GM23338 (cell line): ENCODE measurements at regions not wholly inside any gene's neighbourhood (a gene's known extent, or its start where the extent isn't known, plus 50 kb on each side); places are given as distances from the start of the nearest gene placed in this dataset.

Experiments used
- CREB1 ChIP-seq: fragments of 250-450 bp; sonication (Bioruptor Pico); IDR thresholded peaks from 2 replicates; pipeline ENCODE4 v1.5.0; 2020; ENCODE audit warnings: low read depth, mild to moderate bottlenecking, moderate library complexity
- CTCF ChIP-seq, 2 experiments: fragments of 200-600 bp in 1 of 2; sonication (generic) in 1 of 2; conservative IDR thresholded peaks; 2 replicates each; pipeline versions ENCODE4 v1.5.1 to v1.6.1; 2016 to 2017; ENCODE audit warnings: antibody characterized with exemption in 2 of 2, low read depth in 2 of 2, mild to moderate bottlenecking in 2 of 2, moderate library complexity in 1 of 2
- ETS1 ChIP-seq: IDR thresholded peaks from 2 replicates; pipeline ENCODE4 v1.6.1; 2016; ENCODE audit warnings: antibody characterized with exemption
- EZH2 ChIP-seq: fragments of 200-600 bp; sonication (generic); IDR thresholded peaks from one replicate; pipeline ENCODE4 v1.8.0; 2017; ENCODE audit warnings: antibody characterized with exemption, mild to moderate bottlenecking, low read depth; ENCODE audit not compliant: unreplicated experiment
- EZH2phosphoT487 ChIP-seq: fragments of 200-600 bp; sonication (generic); IDR thresholded peaks from one replicate; pipeline ENCODE4 v1.8.1; 2018; ENCODE audit warnings: antibody characterized with exemption; ENCODE audit not compliant: unreplicated experiment
- JUNB ChIP-seq: IDR thresholded peaks from one replicate; pipeline ENCODE4 v1.6.1; 2016; ENCODE audit warnings: antibody characterized with exemption; ENCODE audit not compliant: unreplicated experiment
- NANOG ChIP-seq: IDR thresholded peaks from 2 replicates; pipeline ENCODE4 v1.6.1; 2016; ENCODE audit warnings: antibody characterized with exemption, borderline replicate concordance
- POLR2AphosphoS5 ChIP-seq: IDR thresholded peaks from 2 replicates; pipeline ENCODE4 v1.6.1; 2016; ENCODE audit warnings: antibody characterized with exemption, low read depth
- REST ChIP-seq: IDR thresholded peaks from one replicate; pipeline ENCODE4 v1.6.1; 2018; ENCODE audit warnings: antibody characterized with exemption; ENCODE audit not compliant: unreplicated experiment
- ZNF114 ChIP-seq: fragments of 250-450 bp; sonication (Bioruptor Pico); IDR thresholded peaks from 2 replicates; pipeline ENCODE4 v1.5.0; 2020; ENCODE audit warnings: mild to moderate bottlenecking, moderate library complexity
- ZNF331 ChIP-seq: fragments of 250-450 bp; sonication (Bioruptor Pico); IDR thresholded peaks from 2 replicates; pipeline ENCODE4 v1.5.0; 2020; ENCODE audit warnings: low read depth, mild to moderate bottlenecking, moderate library complexity

GRCh38 chr1:67626090-67626860, 58.7 kb upstream of the GADD45A start:
- no peak for TF ChIP-seq EZH2phosphoT487
- no peak for TF ChIP-seq CTCF (conservative IDR thresholded peaks at IDR 0.05; ENCODE audit: low read depth in 2 of 2)
- no peak for TF ChIP-seq POLR2AphosphoS5
- TF ChIP-seq REST: no peak
- TF ChIP-seq ZNF331 (CRISPR knock-in tag): no peak
- TF ChIP-seq EZH2: no peak
- no peak for TF ChIP-seq JUNB
- TF ChIP-seq CREB1 (CRISPR knock-in tag): no peak
- TF ChIP-seq ETS1: no peak
- no peak for TF ChIP-seq ZNF114 (CRISPR knock-in tag)
- no peak for TF ChIP-seq NANOG
